ENCODE measurements at regions not wholly inside any gene's neighbourhood (a gene's known extent, or its start where the extent isn't known, plus 50 kb on each side); places are given as distances from the start of the nearest gene placed in this dataset.

GRCh38 chr3:6281662-6282061 lies 579.3 kb upstream of the GRM7 start:
- Mint-ChIP-seq H3K27ac (no peak overlapping the region), H3K9me3 (peaks cover 3% of the 10 kb centered on the region), H3K36me3 (ENCODE audit: low read depth) (no peaks in the 10 kb centered on the region), H3K4me3 (no peak overlapping the region), H3K4me1 (peaks cover 29% of the 10 kb centered on the region), H3K27me3 (ENCODE audit: insufficient read depth) (no peaks in the 10 kb centered on the region)
- no peaks in the 10 kb centered on the region for H3K36me3 ChIP-seq (ENCODE audit: control insufficient read depth, insufficient read depth, low read length)
- no peaks in the 10 kb centered on the region for H3K27me3 ChIP-seq (ENCODE audit: control insufficient read depth, insufficient read depth, low read length, poor library complexity, severe bottlenecking)
- H3K4me1 ChIP-seq (ENCODE audit: control insufficient read depth, insufficient read depth, low read length): no peaks in the 10 kb centered on the region
- no peaks in the 10 kb centered on the region for H3K9me3 ChIP-seq (ENCODE audit: control insufficient read depth, low read length)
- no peak overlapping the region for H3K27ac ChIP-seq (ENCODE audit: low read depth, low read length)
- no peak for DNase-seq
- no peak overlapping the region for H3K4me3 ChIP-seq (ENCODE audit: low read length)
- H3K9ac ChIP-seq (ENCODE audit: extremely low read depth, low read length, poor library complexity, severe bottlenecking): no peak overlapping the region
- TF ChIP-seq CTCF (conservative IDR thresholded peaks at IDR 0.05): no peak

- Mint-ChIP-seq H3K27ac (no peak overlapping the region), H3K27me3 (ENCODE audit: insufficient read depth) (no peaks in the 10 kb centered on the region), H3K9me3 (peaks cover 8% of the 10 kb centered on the region), H3K36me3 (ENCODE audit: low read depth) (no peaks in the 10 kb centered on the region), H3K4me1 (peaks cover 29% of the 10 kb centered on the region), H3K4me3 (no peak overlapping the region)
- TF ChIP-seq CTCF (conservative IDR thresholded peaks at IDR 0.05): no peak
- no peak overlapping the region for H3K27ac ChIP-seq (ENCODE audit: low read depth, low read length)
- H3K9ac ChIP-seq (ENCODE audit: extremely low read depth, low read length, poor library complexity, severe bottlenecking): no peak overlapping the region
- no peaks in the 10 kb centered on the region for H3K4me1 ChIP-seq (ENCODE audit: control insufficient read depth, insufficient read depth, low read length)
- no peaks in the 10 kb centered on the region for H3K36me3 ChIP-seq (ENCODE audit: control insufficient read depth, insufficient read depth, low read length)
- WGBS, 2 experiments (ENCODE audit: insufficient coverage in 1 of 2, insufficient read length in 1 of 2): 92 to 96% methylated on average over 4 of the region's 4 CpGs
- no peaks in the 10 kb centered on the region for H3K9me3 ChIP-seq (ENCODE audit: control insufficient read depth, low read length)
- H3K4me3 ChIP-seq (ENCODE audit: low read length): no peak overlapping the region
- no peaks in the 10 kb centered on the region for H3K27me3 ChIP-seq (ENCODE audit: control insufficient read depth, insufficient read depth, low read length, poor library complexity, severe bottlenecking)
- DNase-seq: no peak
Measured at GRCh38 chr3:6282918-6283317, 578.0 kb upstream of the GRM7 start.

GRCh38 chr3:6287088-6287875 lies 573.6 kb upstream of the GRM7 start:
- no peak overlapping the region for H3K4me3 ChIP-seq (ENCODE audit: low read length)
- no peak overlapping the region for H3K9ac ChIP-seq (ENCODE audit: extremely low read depth, low read length, poor library complexity, severe bottlenecking)
- WGBS, 2 experiments (ENCODE audit: insufficient coverage in 1 of 2, insufficient read length in 1 of 2): 71 to 72% methylated on average over 4 to 5 of the region's 5 CpGs
- no peak for DNase-seq
- Mint-ChIP-seq H3K4me1 (peaks cover 29% of the 10 kb centered on the region), H3K36me3 (ENCODE audit: low read depth) (no peaks in the 10 kb centered on the region), H3K27ac (no peak overlapping the region), H3K27me3 (ENCODE audit: insufficient read depth) (no peaks in the 10 kb centered on the region), H3K4me3 (no peak overlapping the region), H3K9me3 (peaks cover 36% of the 10 kb centered on the region)
- H3K9me3 ChIP-seq (ENCODE audit: control insufficient read depth, low read length): peaks cover 33% of the 10 kb centered on the region
- no peak overlapping the region for H3K27ac ChIP-seq (ENCODE audit: low read depth, low read length)
- H3K4me1 ChIP-seq (ENCODE audit: control insufficient read depth, insufficient read depth, low read length): no peaks in the 10 kb centered on the region
- TF ChIP-seq CTCF (conservative IDR thresholded peaks at IDR 0.05): no peak
- H3K27me3 ChIP-seq (ENCODE audit: control insufficient read depth, insufficient read depth, low read length, poor library complexity, severe bottlenecking): no peaks in the 10 kb centered on the region
- no peaks in the 10 kb centered on the region for H3K36me3 ChIP-seq (ENCODE audit: control insufficient read depth, insufficient read depth, low read length)

Measured in endodermal cell (in vitro differentiated cells).